ENCODE measurements at regions not wholly inside any gene's neighbourhood (a gene's known extent, or its start where the extent isn't known, plus 50 kb on each side); places are given as distances from the start of the nearest gene placed in this dataset.
"Not testable (repeated sequence)": the region's sequence is repeated elsewhere in the genome, so short reads cannot be mapped to it uniquely, and the experiment has no call there.

GRCh38 chr3:163315786-163316185 lies 1762.5 kb downstream of the SI start:
- POLR2A ChIA-PET: no interaction called here
- H3K27ac Mint-ChIP-seq: no peak overlapping the region
- no peaks in the 10 kb centered on the region for H3K36me3 Mint-ChIP-seq

GRCh38 chr3:163306405-163306804 lies 1771.9 kb downstream of the SI start:
- no peak for DNase-seq

More at GRCh38 chr3:163315786-163316185, 1762.5 kb downstream of the SI start:
- Mint-ChIP-seq H3K4me3 (no peak overlapping the region), H3K4me1 (no peaks in the 10 kb centered on the region), H3K27me3 (no peaks in the 10 kb centered on the region), H3K9me3 (peaks cover 4 to 29% (median 13%) of the 10 kb centered on the region in 9 donors)
- ATAC-seq: no peak
- DNase-seq: no peak

GRCh38 chr3:163273694-163274093 lies 1777.1 kb downstream of the OTOL1 start:
- DNase-seq: no peak
- no peaks in the 10 kb centered on the region for H3K27me3 Mint-ChIP-seq
- ATAC-seq: no peak
- POLR2A ChIA-PET: no interaction called here
- H3K4me3 Mint-ChIP-seq: no peak overlapping the region
- peaks cover 0 to 22% (median 9%) of the 10 kb centered on the region in 9 donors for H3K9me3 Mint-ChIP-seq
- H3K27ac Mint-ChIP-seq: no peak overlapping the region
- no peaks in the 10 kb centered on the region for H3K4me1 Mint-ChIP-seq
- no peaks in the 10 kb centered on the region for H3K36me3 Mint-ChIP-seq

More at GRCh38 chr3:163306405-163306804, 1771.9 kb downstream of the SI start:
- H3K27ac Mint-ChIP-seq: no peak overlapping the region
- no peaks in the 10 kb centered on the region for H3K27me3 Mint-ChIP-seq
- POLR2A ChIA-PET: no interaction called here
- no peak for ATAC-seq
- H3K4me1 Mint-ChIP-seq: no peaks in the 10 kb centered on the region
- peaks cover 14 to 60% (median 27%) of the 10 kb centered on the region in 9 donors for H3K9me3 Mint-ChIP-seq
- peaks cover 0 to 9% (median 0%) of the 10 kb centered on the region in 3 donors for H3K36me3 Mint-ChIP-seq
- H3K4me3 Mint-ChIP-seq: no peak overlapping the region

- Mint-ChIP-seq H3K9me3 (peaks cover 2 to 37% (median 14%) of the 10 kb centered on the region in 9 donors), H3K4me1 (no peaks in the 10 kb centered on the region), H3K27ac (no peak overlapping the region), H3K36me3 (no peaks in the 10 kb centered on the region), H3K27me3 (no peaks in the 10 kb centered on the region), H3K4me3 (no peak overlapping the region)
- POLR2A ChIA-PET: no interaction called here
- DNase-seq (no peak), ATAC-seq (no peak)
Observed at GRCh38 chr3:163266731-163267130, 1770.1 kb downstream of the OTOL1 start.

GRCh38 chr3:163261618-163262017 lies 1765.0 kb downstream of the OTOL1 start:
- Mint-ChIP-seq H3K4me3 (no peak overlapping the region), H3K27me3 (no peaks in the 10 kb centered on the region), H3K4me1 (no peaks in the 10 kb centered on the region), H3K36me3 (no peaks in the 10 kb centered on the region), H3K9me3 (peaks cover 4 to 31% (median 10%) of the 10 kb centered on the region in 9 donors), H3K27ac (no peak overlapping the region)
- POLR2A ChIA-PET: no interaction called here
- DNase-seq (no peak), ATAC-seq (no peak)

- Mint-ChIP-seq H3K27ac (no peak overlapping the region), H3K4me3 (no peak overlapping the region), H3K36me3 (no peaks in the 10 kb centered on the region), H3K4me1 (no peaks in the 10 kb centered on the region), H3K27me3 (no peaks in the 10 kb centered on the region), H3K9me3 (peaks cover 4 to 30% (median 9%) of the 10 kb centered on the region in 9 donors)
- ATAC-seq: no peak
- DNase-seq: no peak
- POLR2A ChIA-PET: no interaction called here
Observed at GRCh38 chr3:163261056-163261455, 1764.4 kb downstream of the OTOL1 start.

- no peaks in the 10 kb centered on the region for H3K27me3 Mint-ChIP-seq
Observed at GRCh38 chr3:163218336-163218735, 1721.7 kb downstream of the OTOL1 start.

GRCh38 chr3:163213838-163214237 lies 1717.2 kb downstream of the OTOL1 start:
- Mint-ChIP-seq H3K27me3 (no peaks in the 10 kb centered on the region), H3K36me3 (no peaks in the 10 kb centered on the region), H3K27ac (no peak overlapping the region), H3K9me3 (peaks cover 0 to 27% (median 4%) of the 10 kb centered on the region in 9 donors), H3K4me1 (no peaks in the 10 kb centered on the region), H3K4me3 (no peak overlapping the region)
- DNase-seq: no peak
- ATAC-seq: no peak
- POLR2A ChIA-PET: no interaction called here

More at GRCh38 chr3:163218336-163218735, 1721.7 kb downstream of the OTOL1 start:
- POLR2A ChIA-PET: no interaction called here
- Mint-ChIP-seq H3K4me3 (no peak overlapping the region), H3K9me3 (peaks cover 0 to 28% (median 7%) of the 10 kb centered on the region in 9 donors), H3K36me3 (no peaks in the 10 kb centered on the region), H3K27ac (no peak overlapping the region), H3K4me1 (no peaks in the 10 kb centered on the region)
- no peak for ATAC-seq
- DNase-seq: no peak

GRCh38 chr3:163196815-163197374 lies 1700.3 kb downstream of the OTOL1 start:
- H3K27ac Mint-ChIP-seq: no peak overlapping the region
- no peak overlapping the region for H3K4me3 Mint-ChIP-seq

GRCh38 chr3:163196245-163196644 lies 1699.6 kb downstream of the OTOL1 start:
- no peaks in the 10 kb centered on the region for H3K4me1 Mint-ChIP-seq
- no peak overlapping the region for H3K27ac Mint-ChIP-seq
- peaks cover 0 to 12% (median 2%) of the 10 kb centered on the region in 9 donors for H3K9me3 Mint-ChIP-seq
- no peak overlapping the region for H3K4me3 Mint-ChIP-seq
- POLR2A ChIA-PET: no interaction called here
- ATAC-seq (no peak), DNase-seq (no peak)
- no peaks in the 10 kb centered on the region for H3K36me3 Mint-ChIP-seq
- H3K27me3 Mint-ChIP-seq: no peaks in the 10 kb centered on the region

More at GRCh38 chr3:163196815-163197374, 1700.3 kb downstream of the OTOL1 start:
- Mint-ChIP-seq H3K4me1 (no peaks in the 10 kb centered on the region), H3K27me3 (no peaks in the 10 kb centered on the region), H3K36me3 (no peaks in the 10 kb centered on the region), H3K9me3 (peaks cover 0 to 12% (median 2%) of the 10 kb centered on the region in 9 donors)
- POLR2A ChIA-PET: no interaction called here
- ATAC-seq: no peak
- no peak for DNase-seq

- no peak for ATAC-seq
- H3K4me1 Mint-ChIP-seq: no peaks in the 10 kb centered on the region
- H3K27ac Mint-ChIP-seq: no peak overlapping the region
- DNase-seq: no peak
- POLR2A ChIA-PET: no interaction called here
- no peak overlapping the region for H3K4me3 Mint-ChIP-seq
- no peaks in the 10 kb centered on the region for H3K27me3 Mint-ChIP-seq
- peaks cover 3 to 37% (median 8%) of the 10 kb centered on the region in 9 donors for H3K9me3 Mint-ChIP-seq
- H3K36me3 Mint-ChIP-seq: no peaks in the 10 kb centered on the region
Observed at GRCh38 chr3:163185721-163186350, 1689.2 kb downstream of the OTOL1 start.

GRCh38 chr3:163175970-163176369 lies 1679.4 kb downstream of the OTOL1 start:
- ATAC-seq (no peak), DNase-seq (no peak)
- Mint-ChIP-seq H3K27me3 (no peaks in the 10 kb centered on the region), H3K4me1 (no peaks in the 10 kb centered on the region), H3K27ac (no peak overlapping the region), H3K9me3 (peaks cover 0 to 23% (median 11%) of the 10 kb centered on the region in 9 donors), H3K36me3 (no peaks in the 10 kb centered on the region), H3K4me3 (no peak overlapping the region)
- POLR2A ChIA-PET: no interaction called here

- POLR2A ChIA-PET, H3K4me3 Mint-ChIP-seq, H3K27ac Mint-ChIP-seq, ATAC-seq, H3K27me3 Mint-ChIP-seq, DNase-seq, H3K4me1 Mint-ChIP-seq, H3K36me3 Mint-ChIP-seq: not testable (repeated sequence)
- H3K9me3 Mint-ChIP-seq: peaks cover 0 to 24% (median 9%) of the 10 kb centered on the region in 9 donors
Observed at GRCh38 chr3:163172513-163172912, 1675.9 kb downstream of the OTOL1 start.

- H3K4me1 Mint-ChIP-seq: no peaks in the 10 kb centered on the region
- no peaks in the 10 kb centered on the region for H3K36me3 Mint-ChIP-seq
- no peak for ATAC-seq
- DNase-seq: no peak
- no peak overlapping the region for H3K4me3 Mint-ChIP-seq
- no peak overlapping the region for H3K27ac Mint-ChIP-seq
- POLR2A ChIA-PET: no interaction called here
- H3K9me3 Mint-ChIP-seq: peaks cover 0 to 31% (median 10%) of the 10 kb centered on the region in 9 donors
- H3K27me3 Mint-ChIP-seq: no peaks in the 10 kb centered on the region
Observed at GRCh38 chr3:163166197-163166596, 1669.6 kb downstream of the OTOL1 start.

Measured in naive thymus-derived CD8-positive, alpha-beta T cell (primary cell).